NCI-H2196 treated with DMSO at 0.1 percent for 48 hours (cell line): ENCODE measurements at regions not wholly inside any gene's neighbourhood (a gene's known extent, or its start where the extent isn't known, plus 50 kb on each side); places are given as distances from the start of the nearest gene placed in this dataset.
A peak's percentile ranks its signal among the peaks of the same experiment; 100 is the strongest.

ENCODE experiments used
- DNase-seq: peaks from one replicate; lab custom pipeline; 2025; ENCODE audit not compliant: unreplicated experiment; lab: John Stamatoyannopoulos, UW

- DNase-seq = no peak
Measured at GRCh38 chr10:44301781-44302355, 83.0 kb downstream of the CXCL12 start.

GRCh38 chr10:44300666-44301649 is 83.9 kb downstream of the CXCL12 start:
- peak; percentile 39 for DNase-seq

- DNase-seq = no peak
Measured at GRCh38 chr10:44298713-44299112, 86.2 kb downstream of the CXCL12 start.

- DNase-seq = no peak
Measured at GRCh38 chr10:44297963-44298362, 86.9 kb downstream of the CXCL12 start.

- no peak for DNase-seq
Measured at GRCh38 chr10:44295644-44296241, 89.2 kb downstream of the CXCL12 start.

GRCh38 chr10:44294726-44295412 is 90.0 kb downstream of the CXCL12 start:
- no peak for DNase-seq

- DNase-seq = no peak
Measured at GRCh38 chr10:44293842-44294241, 91.1 kb downstream of the CXCL12 start.

GRCh38 chr10:44293306-44293778 is 91.6 kb downstream of the CXCL12 start:
- DNase-seq = no peak

GRCh38 chr10:44292390-44293002 is 92.4 kb downstream of the CXCL12 start:
- no peak for DNase-seq

GRCh38 chr10:44291091-44291490 is 93.8 kb downstream of the CXCL12 start:
- no peak for DNase-seq

- DNase-seq = no peak
Measured at GRCh38 chr10:44289125-44289524, 95.8 kb downstream of the CXCL12 start.

GRCh38 chr10:44287408-44287807 is 97.5 kb downstream of the CXCL12 start:
- no peak for DNase-seq

GRCh38 chr10:44284198-44285084 is 100.5 kb downstream of the CXCL12 start:
- DNase-seq = no peak

GRCh38 chr10:44282626-44283300 is 102.1 kb downstream of the CXCL12 start:
- no peak for DNase-seq

- no peak for DNase-seq
Measured at GRCh38 chr10:44281662-44282061, 103.2 kb downstream of the CXCL12 start.

- DNase-seq = no peak
Measured at GRCh38 chr10:44281089-44281613, 103.7 kb downstream of the CXCL12 start.

- DNase-seq = no peak
Measured at GRCh38 chr10:44280226-44281014, 104.5 kb downstream of the CXCL12 start.

GRCh38 chr10:44279426-44280126 is 105.3 kb downstream of the CXCL12 start:
- no peak for DNase-seq
